ENCODE measurements at regions not wholly inside any gene's neighbourhood (a gene's known extent, or its start where the extent isn't known, plus 50 kb on each side); places are given as distances from the start of the nearest gene placed in this dataset.
A peak's percentile ranks its signal among the peaks of the same experiment; 100 is the strongest.
"Not testable (repeated sequence)": the region's sequence is repeated elsewhere in the genome, so short reads cannot be mapped to it uniquely, and the experiment has no call there.

GRCh38 chr1:207256869-207257268, 64.6 kb upstream of the CD55 start:
- no peak overlapping the region for H3K4me3 ChIP-seq (ENCODE audit: low read depth, low read length)
- TF ChIP-seq CTCF (IDR thresholded peaks at IDR 0.05; ENCODE audit: borderline replicate concordance, insufficient read depth, low read depth, low read length) = no peak

GRCh38 chr1:207259391-207259790, 62.1 kb upstream of the CD55 start:
- no peak overlapping the region for H3K4me3 ChIP-seq (ENCODE audit: low read depth, low read length)
- TF ChIP-seq CTCF (IDR thresholded peaks at IDR 0.05; ENCODE audit: borderline replicate concordance, insufficient read depth, low read depth, low read length) = peak; percentile 19; the same call in 1 of the 2 replicates

GRCh38 chr1:207261971-207262370, 59.5 kb upstream of the CD55 start:
- TF ChIP-seq CTCF (IDR thresholded peaks at IDR 0.05; ENCODE audit: borderline replicate concordance, insufficient read depth, low read depth, low read length) = no peak
- H3K4me3 ChIP-seq (ENCODE audit: low read depth, low read length) = no peak overlapping the region

- H3K4me3 ChIP-seq (ENCODE audit: low read depth, low read length) = not testable (repeated sequence)
Measured at GRCh38 chr1:207262891-207263290, 58.6 kb upstream of the CD55 start.

GRCh38 chr1:207264663-207265252, 56.7 kb upstream of the CD55 start:
- no peak for TF ChIP-seq CTCF (IDR thresholded peaks at IDR 0.05; ENCODE audit: borderline replicate concordance, insufficient read depth, low read depth, low read length)
- H3K4me3 ChIP-seq (ENCODE audit: low read depth, low read length) = no peak overlapping the region

- no peak for TF ChIP-seq CTCF (IDR thresholded peaks at IDR 0.05; ENCODE audit: borderline replicate concordance, insufficient read depth, low read depth, low read length)
- no peak overlapping the region for H3K4me3 ChIP-seq (ENCODE audit: low read depth, low read length)
Measured at GRCh38 chr1:207268337-207268736, 53.1 kb upstream of the CD55 start.

- TF ChIP-seq CTCF (IDR thresholded peaks at IDR 0.05; ENCODE audit: borderline replicate concordance, insufficient read depth, low read depth, low read length) = no peak
- H3K4me3 ChIP-seq (ENCODE audit: low read depth, low read length) = no peak overlapping the region
Measured at GRCh38 chr1:207268753-207269511, 52.5 kb upstream of the CD55 start.
